ENCODE measurements at regions not wholly inside any gene's neighbourhood (a gene's known extent, or its start where the extent isn't known, plus 50 kb on each side); places are given as distances from the start of the nearest gene placed in this dataset.

DNA sequence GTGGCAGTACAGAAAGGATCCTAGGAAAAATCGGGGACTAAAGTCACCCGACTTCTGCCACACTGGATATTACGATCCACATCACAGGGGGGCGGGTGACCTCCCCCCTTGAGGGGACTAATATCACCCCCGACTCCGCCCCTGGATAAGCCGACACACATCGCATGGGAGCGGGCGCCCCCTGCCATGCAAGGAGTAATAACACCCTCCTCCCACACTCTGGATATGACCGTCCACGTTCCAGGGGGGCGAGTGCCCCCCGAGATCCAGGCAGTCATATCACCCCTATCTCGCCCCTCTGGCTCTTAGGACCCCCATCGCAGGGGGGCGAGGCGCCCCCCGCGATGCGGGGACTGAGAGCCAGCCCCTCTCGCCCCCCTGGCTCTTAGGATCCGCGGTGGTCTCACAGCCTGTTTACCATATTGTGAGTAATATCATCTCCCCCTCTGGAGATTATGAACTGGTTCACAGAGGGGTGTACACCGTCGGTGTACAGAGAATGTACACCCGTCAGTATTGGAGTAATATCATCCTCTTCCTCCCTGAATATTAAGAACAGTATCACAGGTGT, 423.0 kb downstream of the DIRAS2 start:
- TF ChIP-seq, protein P1, sequence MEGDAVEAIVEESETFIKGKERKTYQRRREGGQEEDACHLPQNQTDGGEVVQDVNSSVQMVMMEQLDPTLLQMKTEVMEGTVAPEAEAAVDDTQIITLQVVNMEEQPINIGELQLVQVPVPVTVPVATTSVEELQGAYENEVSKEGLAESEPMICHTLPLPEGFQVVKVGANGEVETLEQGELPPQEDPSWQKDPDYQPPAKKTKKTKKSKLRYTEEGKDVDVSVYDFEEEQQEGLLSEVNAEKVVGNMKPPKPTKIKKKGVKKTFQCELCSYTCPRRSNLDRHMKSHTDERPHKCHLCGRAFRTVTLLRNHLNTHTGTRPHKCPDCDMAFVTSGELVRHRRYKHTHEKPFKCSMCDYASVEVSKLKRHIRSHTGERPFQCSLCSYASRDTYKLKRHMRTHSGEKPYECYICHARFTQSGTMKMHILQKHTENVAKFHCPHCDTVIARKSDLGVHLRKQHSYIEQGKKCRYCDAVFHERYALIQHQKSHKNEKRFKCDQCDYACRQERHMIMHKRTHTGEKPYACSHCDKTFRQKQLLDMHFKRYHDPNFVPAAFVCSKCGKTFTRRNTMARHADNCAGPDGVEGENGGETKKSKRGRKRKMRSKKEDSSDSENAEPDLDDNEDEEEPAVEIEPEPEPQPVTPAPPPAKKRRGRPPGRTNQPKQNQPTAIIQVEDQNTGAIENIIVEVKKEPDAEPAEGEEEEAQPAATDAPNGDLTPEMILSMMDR (IDR thresholded peaks at IDR 0.05; ENCODE audit: insufficient read depth, low read length, poor library complexity, severe bottlenecking) = no peak
- no peak for TF ChIP-seq EZH2phosphoT487 (conservative IDR thresholded peaks at IDR 0.05; ENCODE audit: low read length)

Measured in SU-DHL-6 (cell line).